ENCODE measurements at regions not wholly inside any gene's neighbourhood (a gene's known extent, or its start where the extent isn't known, plus 50 kb on each side); places are given as distances from the start of the nearest gene placed in this dataset.

- Histone ChIP-seq H3K36me3 (ENCODE audit: control insufficient read depth in 2 of 2, extremely low read depth in 1 of 2, insufficient read depth in 2 of 2, low read length in 2 of 2) (no peaks in the 10 kb centered on the region), H3K27ac (ENCODE audit: control insufficient read depth, insufficient read depth, low read length) (no peak overlapping the region), H3K9me3 (ENCODE audit: control insufficient read depth, low read depth, low read length) (no peaks in the 10 kb centered on the region), H4K20me1 (ENCODE audit: control insufficient read depth, extremely low read depth, insufficient read depth, low read length) (no peaks in the 10 kb centered on the region), H3K4me3 (ENCODE audit: control insufficient read depth in 2 of 3, extremely low read depth in 1 of 3, insufficient read depth in 2 of 3, low read depth in 1 of 3, low read length in 3 of 3) (no peak overlapping the region), H3K79me2 (ENCODE audit: control insufficient read depth, insufficient read depth, low read length) (no peaks in the 10 kb centered on the region), H3K27me3 (ENCODE audit: control insufficient read depth, extremely low read depth, insufficient read depth, low read length) (no peaks in the 10 kb centered on the region), H3K9me1 (ENCODE audit: control insufficient read depth, extremely low read depth, insufficient read depth, low read length) (no peaks in the 10 kb centered on the region), H3K4me1 (ENCODE audit: control insufficient read depth, extremely low read depth, insufficient read depth, low read length) (no peaks in the 10 kb centered on the region), H3K4me2 (ENCODE audit: control insufficient read depth, extremely low read depth, insufficient read depth, low read depth, low read length) (no peak overlapping the region), H3K9ac (ENCODE audit: control insufficient read depth, extremely low read depth, insufficient read depth, low read length) (no peak overlapping the region), H2AFZ (ENCODE audit: control insufficient read depth, low read length) (no peak overlapping the region)
- no peak for TF ChIP-seq CTCF (optimal IDR thresholded peaks at IDR 0.05 in 1 of 3, IDR thresholded peaks at IDR 0.05 in 1 of 3, conservative IDR thresholded peaks at IDR 0.05 in 1 of 3; ENCODE audit: extremely low read depth in 1 of 3, insufficient read depth in 2 of 3, low read length in 3 of 3)
- FAIRE-seq (no peak), DNase-seq (ENCODE audit: low read depth, low spot score) (no peak)
- dilution Hi-C loops (cut with MboI; ENCODE audit: extremely low pct_ligation_motif_present, low sequenced_read_pairs), result no loop called here
These were observed 261.9 kb upstream of the EPHA4 start for GRCh38 chr2:221833966-221834365.

DNA sequence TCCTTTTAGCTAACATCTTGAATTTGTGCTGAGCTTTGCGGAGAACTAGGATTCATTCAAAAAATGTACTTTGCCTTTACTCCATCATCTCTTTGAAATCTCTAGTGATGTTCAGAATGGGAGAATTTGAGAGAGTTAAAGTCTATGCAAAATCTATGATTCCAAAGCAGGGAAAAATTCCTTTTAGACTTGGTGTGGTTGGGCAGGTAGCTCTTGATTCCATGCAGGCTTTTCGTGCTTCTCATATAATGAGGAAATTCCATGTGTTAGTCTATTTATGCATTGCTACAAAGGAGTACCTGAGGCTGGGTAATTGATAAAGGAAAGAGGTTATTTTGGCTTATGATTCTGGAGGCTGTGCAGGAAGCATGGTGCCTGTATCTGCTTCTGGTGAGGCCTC, 258.9 kb upstream of the EPHA4 start:
- Histone ChIP-seq H3K27ac (ENCODE audit: control insufficient read depth, insufficient read depth, low read length) (no peak overlapping the region), H3K9me3 (ENCODE audit: control insufficient read depth, low read depth, low read length) (no peaks in the 10 kb centered on the region), H2AFZ (ENCODE audit: control insufficient read depth, low read length) (no peak overlapping the region), H3K4me2 (ENCODE audit: control insufficient read depth, extremely low read depth, insufficient read depth, low read depth, low read length) (no peak overlapping the region), H3K9me1 (ENCODE audit: control insufficient read depth, extremely low read depth, insufficient read depth, low read length) (no peaks in the 10 kb centered on the region), H3K9ac (ENCODE audit: control insufficient read depth, extremely low read depth, insufficient read depth, low read length) (no peak overlapping the region), H3K27me3 (ENCODE audit: control insufficient read depth, extremely low read depth, insufficient read depth, low read length) (no peaks in the 10 kb centered on the region), H3K79me2 (ENCODE audit: control insufficient read depth, insufficient read depth, low read length) (no peaks in the 10 kb centered on the region), H3K36me3 (ENCODE audit: control insufficient read depth in 2 of 2, extremely low read depth in 1 of 2, insufficient read depth in 2 of 2, low read length in 2 of 2) (no peaks in the 10 kb centered on the region), H3K4me1 (ENCODE audit: control insufficient read depth, extremely low read depth, insufficient read depth, low read length) (no peaks in the 10 kb centered on the region), H4K20me1 (ENCODE audit: control insufficient read depth, extremely low read depth, insufficient read depth, low read length) (no peaks in the 10 kb centered on the region), H3K4me3 (ENCODE audit: control insufficient read depth in 2 of 3, extremely low read depth in 1 of 3, insufficient read depth in 2 of 3, low read depth in 1 of 3, low read length in 3 of 3) (no peak overlapping the region)
- dilution Hi-C loops (cut with MboI; ENCODE audit: extremely low pct_ligation_motif_present, low sequenced_read_pairs), result no loop called here
- DNase-seq (ENCODE audit: low read depth, low spot score) (no peak), FAIRE-seq (no peak)
- TF ChIP-seq EZH2 (IDR thresholded peaks at IDR 0.05; ENCODE audit: low read length) (no peak), CTCF (optimal IDR thresholded peaks at IDR 0.05 in 1 of 3, IDR thresholded peaks at IDR 0.05 in 1 of 3, conservative IDR thresholded peaks at IDR 0.05 in 1 of 3; ENCODE audit: extremely low read depth in 1 of 3, insufficient read depth in 2 of 3, low read length in 3 of 3) (no peak)

Measured in keratinocyte (primary cell).